ENCODE measurements at regions not wholly inside any gene's neighbourhood (a gene's known extent, or its start where the extent isn't known, plus 50 kb on each side); places are given as distances from the start of the nearest gene placed in this dataset.

DNA sequence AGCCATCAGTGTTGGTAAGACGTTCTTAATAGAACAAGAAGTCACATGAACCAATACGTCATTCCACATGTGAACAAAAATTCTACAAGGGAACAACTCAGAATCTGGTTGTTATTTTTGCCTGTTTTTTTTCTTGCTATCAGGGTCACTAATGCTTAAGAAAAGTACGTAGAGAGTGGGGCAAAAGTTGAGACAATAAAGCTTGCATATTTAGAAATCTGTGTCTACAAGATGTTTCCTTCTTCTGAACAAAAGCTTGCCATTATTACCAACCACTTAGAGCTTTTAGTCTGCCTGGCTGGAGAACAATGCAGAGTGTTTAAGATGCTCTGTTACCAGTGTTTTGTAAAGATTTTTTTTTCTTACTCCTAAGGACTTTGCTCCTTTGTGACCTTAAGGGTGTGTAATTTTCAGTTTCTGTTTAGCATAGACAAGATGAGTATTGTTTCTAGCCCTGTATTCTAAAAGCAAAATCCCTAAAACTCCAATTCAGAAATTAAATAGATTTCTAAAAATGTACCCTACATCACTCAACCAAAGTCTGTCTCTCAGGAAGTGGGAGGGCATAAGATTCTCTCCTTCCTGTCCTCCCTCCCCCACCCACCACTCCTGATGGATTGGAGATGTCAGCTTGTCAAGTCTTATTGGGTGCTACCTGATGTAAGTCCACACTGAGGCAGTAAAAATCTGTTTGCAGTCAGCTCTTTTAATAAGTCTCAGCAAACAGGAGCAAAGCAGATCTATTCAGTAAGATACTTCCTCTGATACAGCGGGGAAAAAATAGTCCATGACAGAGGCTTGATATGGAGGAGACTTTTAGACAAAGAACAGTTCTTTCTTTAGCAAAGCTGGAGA lies 267.6 kb downstream of the GRIN2B start:
- Histone ChIP-seq H3K9me1 (ENCODE audit: insufficient read depth, low read length) (no peaks in the 10 kb centered on the region), H4K91ac (ENCODE audit: insufficient read depth, low read depth, low read length) (no peak overlapping the region), H3K4ac (ENCODE audit: low read depth, low read length) (no peak overlapping the region), H2AK9ac (replicated peaks; ENCODE audit: low read depth, low read length, poor library complexity) (no peak overlapping the region), H3K27ac (ENCODE audit: insufficient read depth, low read length) (no peak overlapping the region), H3K4me2 (ENCODE audit: low read depth, low read length) (no peak overlapping the region), H3K4me3 (ENCODE audit: insufficient read depth, low read depth, low read length) (no peak overlapping the region), H4K20me1 (ENCODE audit: insufficient read depth, low read length) (no peaks in the 10 kb centered on the region), H2AFZ (replicated peaks; ENCODE audit: low read length, poor library complexity) (no peak overlapping the region), H4K5ac (ENCODE audit: low read depth, low read length) (no peak overlapping the region), H2BK20ac (ENCODE audit: low read depth, low read length) (no peak overlapping the region), H2BK15ac (ENCODE audit: low read depth, low read length) (no peak overlapping the region), H3K27me3 (ENCODE audit: control insufficient read depth, insufficient read depth, low read length) (no peaks in the 10 kb centered on the region), H3K36me3 (ENCODE audit: control insufficient read depth, insufficient read depth, low read length) (no peaks in the 10 kb centered on the region), H3K9me3 (ENCODE audit: control insufficient read depth, insufficient read depth, low read length) (no peaks in the 10 kb centered on the region), H4K8ac (ENCODE audit: low read depth in 2 of 2, low read length in 2 of 2) (no peak overlapping the region), H3K18ac (ENCODE audit: low read depth, low read length) (no peak overlapping the region), H2BK5ac (ENCODE audit: low read depth, low read length, poor library complexity, severe bottlenecking) (no peak overlapping the region), H3K9ac (ENCODE audit: low read depth, low read length) (no peak overlapping the region), H3K56ac (ENCODE audit: extremely low read depth, insufficient read depth, low read length) (no peak overlapping the region), H3K23ac (ENCODE audit: low read depth, low read length) (no peak overlapping the region), H3K14ac (replicated peaks; ENCODE audit: low read depth, low read length) (no peak overlapping the region), H3K4me1 (ENCODE audit: control insufficient read depth, insufficient read depth, low read length) (no peaks in the 10 kb centered on the region), H2AK5ac (ENCODE audit: low read depth, low read length) (no peak overlapping the region), H2BK120ac (ENCODE audit: low read depth, low read length) (no peak overlapping the region), H3K79me1 (ENCODE audit: low read depth in 1 of 2, low read length in 2 of 2) (no peaks in the 10 kb centered on the region)
- no peak for TF ChIP-seq MXI1 (IDR thresholded peaks at IDR 0.05; ENCODE audit: borderline replicate concordance, low read depth, low read length)
- no peak for TF ChIP-seq RCOR1 (IDR thresholded peaks at IDR 0.05; ENCODE audit: insufficient replicate concordance, low read length)
- no peak for TF ChIP-seq BHLHE40 (IDR thresholded peaks at IDR 0.05; ENCODE audit: low read depth, low read length)
- no peak for TF ChIP-seq CEBPB (IDR thresholded peaks at IDR 0.05; ENCODE audit: low read depth, low read length)
- no peak for TF ChIP-seq RAD21 (IDR thresholded peaks at IDR 0.05; ENCODE audit: low read length)
- TF ChIP-seq, protein P1, sequence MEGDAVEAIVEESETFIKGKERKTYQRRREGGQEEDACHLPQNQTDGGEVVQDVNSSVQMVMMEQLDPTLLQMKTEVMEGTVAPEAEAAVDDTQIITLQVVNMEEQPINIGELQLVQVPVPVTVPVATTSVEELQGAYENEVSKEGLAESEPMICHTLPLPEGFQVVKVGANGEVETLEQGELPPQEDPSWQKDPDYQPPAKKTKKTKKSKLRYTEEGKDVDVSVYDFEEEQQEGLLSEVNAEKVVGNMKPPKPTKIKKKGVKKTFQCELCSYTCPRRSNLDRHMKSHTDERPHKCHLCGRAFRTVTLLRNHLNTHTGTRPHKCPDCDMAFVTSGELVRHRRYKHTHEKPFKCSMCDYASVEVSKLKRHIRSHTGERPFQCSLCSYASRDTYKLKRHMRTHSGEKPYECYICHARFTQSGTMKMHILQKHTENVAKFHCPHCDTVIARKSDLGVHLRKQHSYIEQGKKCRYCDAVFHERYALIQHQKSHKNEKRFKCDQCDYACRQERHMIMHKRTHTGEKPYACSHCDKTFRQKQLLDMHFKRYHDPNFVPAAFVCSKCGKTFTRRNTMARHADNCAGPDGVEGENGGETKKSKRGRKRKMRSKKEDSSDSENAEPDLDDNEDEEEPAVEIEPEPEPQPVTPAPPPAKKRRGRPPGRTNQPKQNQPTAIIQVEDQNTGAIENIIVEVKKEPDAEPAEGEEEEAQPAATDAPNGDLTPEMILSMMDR (conservative IDR thresholded peaks at IDR 0.05; ENCODE audit: low read depth, low read length), result no peak
- TF ChIP-seq SMC3 (IDR thresholded peaks at IDR 0.05; ENCODE audit: low read depth, low read length), result no peak
- TF ChIP-seq USF2 (IDR thresholded peaks at IDR 0.05; ENCODE audit: low read depth, low read length), result no peak
- TF ChIP-seq NFE2L2 (IDR thresholded peaks at IDR 0.05; ENCODE audit: low read depth, low read length), result no peak
- no peak for TF ChIP-seq RFX5 (IDR thresholded peaks at IDR 0.05; ENCODE audit: low read depth, low read length)
- no peak for TF ChIP-seq MAZ (IDR thresholded peaks at IDR 0.05; ENCODE audit: borderline replicate concordance, low read depth, low read length)
- no peak for TF ChIP-seq ELK1 (IDR thresholded peaks at IDR 0.05; ENCODE audit: borderline replicate concordance, low read depth, low read length)
- TF ChIP-seq CHD1 (IDR thresholded peaks at IDR 0.05; ENCODE audit: low read depth, low read length), result no peak
- TF ChIP-seq MAFK (IDR thresholded peaks at IDR 0.05; ENCODE audit: low read depth, low read length), result no peak
- no peak for TF ChIP-seq POLR2A (IDR thresholded peaks at IDR 0.05; ENCODE audit: low read depth, low read length)
- dilution Hi-C loops (cut with HindIII; ENCODE audit: low sequenced_read_pairs, unreplicated experiment), result no loop called here
- no CpG with 5 or more reads among the region's 4 CpGs for WGBS, 2 experiments (ENCODE audit: extremely low coverage in 2 of 2, insufficient read length in 1 of 2)
- ChIA-PET CTCF (no interaction called here), POLR2A (ENCODE audit: unreplicated experiment) (no interaction called here)
- ATAC-seq (ENCODE audit: low read depth), result no peak
- DNase-seq, result no peak
- no TSS peak for BruUV-seq (replicated peaks)
- in situ Hi-C loops (cut with MboI; ENCODE audit: low sequenced_read_pairs), result no loop called here
- intact Hi-C loops (cut with micrococcal nuclease), result no loop called here

Measured in IMR-90 (cell line).